H1 (cell line): ENCODE measurements at regions not wholly inside any gene's neighbourhood (a gene's known extent, or its start where the extent isn't known, plus 50 kb on each side); places are given as distances from the start of the nearest gene placed in this dataset.

Source experiments
- EP300 ChIP-seq, 2 experiments: IDR thresholded peaks; 1 replicate in 1 of 2; 2 replicates in 1 of 2; pipeline ENCODE4 v1.6.1; 2011 to 2012; ENCODE audit warnings: low read depth in 2 of 2, low read length in 2 of 2, mild to moderate bottlenecking in 2 of 2, borderline replicate concordance in 1 of 2, inconsistent platforms in 1 of 2, moderate library complexity in 1 of 2
- EZH2 ChIP-seq: fragments of 200-600 bp; sonication (generic); IDR thresholded peaks from 2 replicates; pipeline ENCODE4 v1.7.1; 2012; ENCODE audit warnings: low read depth, mild to moderate bottlenecking, moderate library complexity, low read length, inconsistent platforms; ENCODE audit not compliant: severe bottlenecking
- KDM1A ChIP-seq: fragments of 200-600, 300-600 bp; sonication (generic); IDR thresholded peaks from 2 replicates; pipeline ENCODE4 v1.7.1; 2016; ENCODE audit warnings: mild to moderate bottlenecking, low read length, borderline replicate concordance
- TF ChIP-seq, protein P1 (sequence below), 3 experiments: IDR thresholded peaks; 1 replicate in 2 of 3; 2 replicates in 1 of 3; pipeline versions ENCODE4 v1.5.1 to v1.6.1; 2011; ENCODE audit warnings: low read length in 3 of 3, mild to moderate bottlenecking in 3 of 3, inconsistent platforms in 2 of 3, low read depth in 1 of 3, moderate library complexity in 1 of 3; ENCODE audit not compliant: insufficient read depth in 1 of 3; ENCODE audit errors: control extremely low read depth in 1 of 3

DNA sequence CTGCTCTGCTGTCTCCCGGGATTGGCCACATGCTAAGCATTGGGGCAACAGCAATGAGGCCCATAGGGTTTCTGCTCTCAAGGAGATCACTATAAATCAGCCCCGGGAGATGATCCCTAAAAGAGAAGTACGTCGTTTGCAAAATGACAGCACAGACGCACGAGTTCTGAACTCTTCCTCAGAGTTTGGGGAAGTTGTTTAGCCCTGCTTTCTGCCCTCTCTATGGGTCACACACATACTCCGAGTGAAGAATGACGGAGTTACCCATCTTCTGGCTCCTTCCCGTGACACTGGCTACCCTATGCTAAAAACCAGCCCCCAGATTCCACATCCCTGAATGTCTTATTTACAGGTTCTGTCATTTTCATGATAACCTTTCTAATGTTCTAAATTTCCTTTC, 258.0 kb upstream of the PLEKHG7 start:
- TF ChIP-seq KDM1A (no peak), EP300 (IDR thresholded peaks at IDR 0.05; ENCODE audit: borderline replicate concordance in 1 of 2, low read depth in 2 of 2, low read length in 2 of 2) (no peak), EZH2 (no peak)
- TF ChIP-seq, protein P1, sequence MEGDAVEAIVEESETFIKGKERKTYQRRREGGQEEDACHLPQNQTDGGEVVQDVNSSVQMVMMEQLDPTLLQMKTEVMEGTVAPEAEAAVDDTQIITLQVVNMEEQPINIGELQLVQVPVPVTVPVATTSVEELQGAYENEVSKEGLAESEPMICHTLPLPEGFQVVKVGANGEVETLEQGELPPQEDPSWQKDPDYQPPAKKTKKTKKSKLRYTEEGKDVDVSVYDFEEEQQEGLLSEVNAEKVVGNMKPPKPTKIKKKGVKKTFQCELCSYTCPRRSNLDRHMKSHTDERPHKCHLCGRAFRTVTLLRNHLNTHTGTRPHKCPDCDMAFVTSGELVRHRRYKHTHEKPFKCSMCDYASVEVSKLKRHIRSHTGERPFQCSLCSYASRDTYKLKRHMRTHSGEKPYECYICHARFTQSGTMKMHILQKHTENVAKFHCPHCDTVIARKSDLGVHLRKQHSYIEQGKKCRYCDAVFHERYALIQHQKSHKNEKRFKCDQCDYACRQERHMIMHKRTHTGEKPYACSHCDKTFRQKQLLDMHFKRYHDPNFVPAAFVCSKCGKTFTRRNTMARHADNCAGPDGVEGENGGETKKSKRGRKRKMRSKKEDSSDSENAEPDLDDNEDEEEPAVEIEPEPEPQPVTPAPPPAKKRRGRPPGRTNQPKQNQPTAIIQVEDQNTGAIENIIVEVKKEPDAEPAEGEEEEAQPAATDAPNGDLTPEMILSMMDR (IDR thresholded peaks at IDR 0.05; ENCODE audit: control extremely low read depth in 1 of 3, insufficient read depth in 1 of 3, low read depth in 1 of 3, low read length in 3 of 3) = no peak
